ENCODE measurements at regions not wholly inside any gene's neighbourhood (a gene's known extent, or its start where the extent isn't known, plus 50 kb on each side); places are given as distances from the start of the nearest gene placed in this dataset.

DNA sequence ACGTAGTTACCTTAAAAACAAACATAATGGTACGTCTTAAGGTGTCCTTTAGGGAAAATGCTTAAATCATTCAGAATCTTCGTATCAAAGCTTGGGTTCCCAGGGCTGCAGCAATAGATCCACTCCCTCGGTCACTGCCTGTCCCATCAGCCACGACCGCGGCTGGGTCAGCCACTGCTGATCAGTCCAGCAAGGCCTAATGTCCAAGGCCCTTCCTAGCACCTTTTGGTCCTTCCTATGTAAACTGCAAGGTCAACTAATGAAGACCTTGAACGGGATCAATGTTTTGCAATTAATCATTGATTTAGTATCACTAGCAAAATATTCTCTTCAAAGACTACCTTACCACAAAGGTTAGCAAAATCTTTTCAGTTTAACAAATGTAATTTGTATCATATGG, 122.2 kb upstream of the IGF1R start:
- CTCF ChIA-PET (ENCODE audit: unreplicated experiment) = no interaction called here
- POLR2A ChIA-PET = no interaction called here
- Histone ChIP-seq H2AFZ (ENCODE audit: low read length) (no peak overlapping the region), H4K20me1 (ENCODE audit: insufficient read depth, low read length) (no peaks in the 10 kb centered on the region), H3K4me3 (ENCODE audit: low read depth, low read length, poor library complexity, severe bottlenecking) (no peak overlapping the region), H3K79me2 (ENCODE audit: insufficient read depth, low read depth, low read length) (no peaks in the 10 kb centered on the region), H3K27ac (ENCODE audit: low read depth, low read length, poor library complexity, severe bottlenecking) (no peak overlapping the region), H3K9me3 (ENCODE audit: low read length) (no peaks in the 10 kb centered on the region), H3K4me1 (ENCODE audit: insufficient read depth, low read length, poor library complexity, severe bottlenecking) (no peaks in the 10 kb centered on the region), H3K36me3 (ENCODE audit: insufficient read depth, low read length) (no peaks in the 10 kb centered on the region), H3K4me2 (ENCODE audit: low read length) (no peak overlapping the region), H3K9me2 (ENCODE audit: insufficient read depth, low read length) (no peaks in the 10 kb centered on the region)
- TF ChIP-seq CTCF (conservative IDR thresholded peaks at IDR 0.05; ENCODE audit: low read length) = no peak
- no peak for TF ChIP-seq EZH2phosphoT487 (IDR thresholded peaks at IDR 0.05; ENCODE audit: borderline replicate concordance, low read depth, low read length)
- no peak for DNase-seq (ENCODE audit: low spot score)
- BruUV-seq (replicated peaks) = no TSS peak
- intact Hi-C loops (cut with micrococcal nuclease; ENCODE audit: unreplicated experiment) = no loop called here

DNA sequence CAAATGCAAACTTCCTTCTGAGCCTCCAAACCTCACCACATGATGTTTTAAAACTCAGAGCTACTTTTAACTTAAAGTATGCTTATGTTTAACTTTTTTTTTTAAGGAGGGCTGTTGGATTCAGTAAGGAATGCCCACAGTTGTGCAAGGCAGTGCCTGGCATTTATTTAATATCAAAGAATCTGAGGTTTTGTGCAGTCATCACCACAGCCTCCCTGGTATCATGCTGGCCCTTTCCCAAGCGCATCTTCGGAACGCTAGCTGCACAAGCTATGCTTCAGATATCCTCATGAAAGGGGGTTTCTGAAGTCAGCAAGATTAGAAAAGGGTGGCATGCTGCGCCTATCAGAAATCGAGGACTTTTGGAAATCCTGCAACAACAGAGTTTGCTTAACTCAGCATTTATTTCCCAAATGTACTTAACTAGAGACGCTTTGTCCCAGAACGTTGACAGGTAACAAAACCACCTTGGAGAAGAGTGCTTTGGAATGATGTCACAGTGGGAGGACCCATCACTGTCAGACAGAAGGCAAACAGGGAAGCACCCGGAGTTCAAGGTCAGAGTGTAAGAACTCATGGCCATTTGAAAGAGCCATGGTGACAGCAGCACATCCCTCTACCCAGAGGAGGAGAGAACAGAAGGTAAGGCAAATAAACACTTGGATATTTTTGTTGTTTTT, 120.2 kb upstream of the IGF1R start:
- no peak overlapping the region for H3K4me2 ChIP-seq (ENCODE audit: low read length)
- H3K36me3 ChIP-seq (ENCODE audit: insufficient read depth, low read length) = no peaks in the 10 kb centered on the region
- DNase-seq (ENCODE audit: low spot score) = no peak
- H2AFZ ChIP-seq (ENCODE audit: low read length) = no peak overlapping the region
- H3K79me2 ChIP-seq (ENCODE audit: insufficient read depth, low read depth, low read length) = no peaks in the 10 kb centered on the region
- H4K20me1 ChIP-seq (ENCODE audit: insufficient read depth, low read length) = no peaks in the 10 kb centered on the region
- intact Hi-C loops (cut with micrococcal nuclease; ENCODE audit: unreplicated experiment) = no loop called here
- CTCF ChIA-PET (ENCODE audit: unreplicated experiment) = no interaction called here
- BruUV-seq (replicated peaks) = no TSS peak
- no peak for TF ChIP-seq CTCF (conservative IDR thresholded peaks at IDR 0.05; ENCODE audit: low read length)
- no peak for TF ChIP-seq EZH2phosphoT487 (IDR thresholded peaks at IDR 0.05; ENCODE audit: borderline replicate concordance, low read depth, low read length)
- H3K4me3 ChIP-seq (ENCODE audit: low read depth, low read length, poor library complexity, severe bottlenecking) = no peak overlapping the region
- no peaks in the 10 kb centered on the region for H3K9me2 ChIP-seq (ENCODE audit: insufficient read depth, low read length)
- no peaks in the 10 kb centered on the region for H3K4me1 ChIP-seq (ENCODE audit: insufficient read depth, low read length, poor library complexity, severe bottlenecking)
- no peak overlapping the region for H3K27ac ChIP-seq (ENCODE audit: low read depth, low read length, poor library complexity, severe bottlenecking)
- no peaks in the 10 kb centered on the region for H3K9me3 ChIP-seq (ENCODE audit: low read length)
- POLR2A ChIA-PET = interaction anchor here (0.6 to 0.7 kb wide), 3 partner anchors 10 to 140 kb away, joined by 3 read pairs; no protein-coding TSS in a partner anchor
